ENCODE measurements at regions not wholly inside any gene's neighbourhood (a gene's known extent, or its start where the extent isn't known, plus 50 kb on each side); places are given as distances from the start of the nearest gene placed in this dataset.

- TF ChIP-seq ZGPAT (CRISPR knock-in tag; IDR thresholded peaks at IDR 0.05) (peak; percentile 36; the same call in 1 of the 2 replicates), FOXA1 (IDR thresholded peaks at IDR 0.05) (no peak), FOXA1 (CRISPR knock-in tag; IDR thresholded peaks at IDR 0.05) (peak; percentile 60), SSRP1 (CRISPR knock-in tag; IDR thresholded peaks at IDR 0.05) (no peak), ATF1 (CRISPR knock-in tag; IDR thresholded peaks at IDR 0.05) (no peak), CBFB (CRISPR knock-in tag; IDR thresholded peaks at IDR 0.05) (no peak), FOXM1 (CRISPR knock-in tag; IDR thresholded peaks at IDR 0.05) (no peak), ZNF414 (CRISPR knock-in tag; IDR thresholded peaks at IDR 0.05) (no peak), PPARG (CRISPR knock-in tag; conservative IDR thresholded peaks at IDR 0.05) (no peak), NR3C1 (CRISPR knock-in tag; IDR thresholded peaks at IDR 0.05) (no peak), MIXL1 (CRISPR knock-in tag; IDR thresholded peaks at IDR 0.05) (peak; percentile 85), DBP (CRISPR knock-in tag; IDR thresholded peaks at IDR 0.05; ENCODE audit: not compliant biosample characterization) (no peak), AKAP8 (CRISPR knock-in tag; IDR thresholded peaks at IDR 0.05) (no peak), ZNF274 (CRISPR knock-in tag; IDR thresholded peaks at IDR 0.05) (no peak), TCF7L2 (IDR thresholded peaks at IDR 0.05; ENCODE audit: low read depth, low read length) (no peak), TMF1 (CRISPR knock-in tag; IDR thresholded peaks at IDR 0.05; ENCODE audit: low read depth) (no peak), CEBPB (IDR thresholded peaks at IDR 0.05; ENCODE audit: borderline replicate concordance, low read depth, low read length) (peak; percentile 34; the same call in 1 of the 2 replicates), NFE2 (CRISPR knock-in tag; IDR thresholded peaks at IDR 0.05) (no peak), EHMT2 (IDR thresholded peaks at IDR 0.05; ENCODE audit: borderline replicate concordance, low read depth, low read length) (0 out of 2 replicates have a peak, but pooled peaks have one; percentile 54), ZNF253 (CRISPR knock-in tag; IDR thresholded peaks at IDR 0.05; ENCODE audit: borderline replicate concordance) (no peak), HNF4A (CRISPR knock-in tag; IDR thresholded peaks at IDR 0.05) (peak; percentile 95), PAX8 (CRISPR knock-in tag; IDR thresholded peaks at IDR 0.05; ENCODE audit: borderline replicate concordance) (no peak), GRHL1 (CRISPR knock-in tag; conservative IDR thresholded peaks at IDR 0.05) (no peak), HNF1B (CRISPR knock-in tag; IDR thresholded peaks at IDR 0.05) (no peak), ZBTB14 (CRISPR knock-in tag; IDR thresholded peaks at IDR 0.05) (no peak), ISX (CRISPR knock-in tag; conservative IDR thresholded peaks at IDR 0.05) (no peak)
Measured at GRCh38 chr6:138643210-138643609, 130.4 kb upstream of the CCDC28A start (continued).
